A673 (cell line): ENCODE measurements at regions not wholly inside any gene's neighbourhood (a gene's known extent, or its start where the extent isn't known, plus 50 kb on each side); places are given as distances from the start of the nearest gene placed in this dataset.

Experiments used
- BruUV-seq: library from RNA; stranded (reverse); fragments of 400-500 nt; replicated peaks from 2 replicates; lab custom pipeline; 2021; lab: Mats Ljungman, UMichigan
- CTCF ChIA-PET: fragments of 300-600 bp; sonication (Branson Sonifier 250); formaldehyde crosslinking; loops from one replicate; lab custom pipeline; 2022; ENCODE audit warnings: antibody characterized with exemption; lab: Charles Lee
- POLR2A ChIA-PET: fragments of 300-600 bp; sonication (Branson Sonifier 250); formaldehyde crosslinking; loops from one replicate; lab custom pipeline; 2022; ENCODE audit warnings: antibody characterized with exemption; ENCODE audit not compliant: low non-redundant PET; lab: Charles Lee
- DNase-seq: peaks from one replicate; pipeline ENCODE4 v3.0.0-alpha.2; 2015; ENCODE audit warnings: low spot score
- H3K27ac ChIP-seq: fragments of 200-600 bp; sonication (generic); 2 replicates; pipeline ENCODE4 v1.5.1; 2016; ENCODE audit warnings: mixed run types, low read depth, mild to moderate bottlenecking, mixed read lengths, antibody characterized with exemption, low read length; ENCODE audit not compliant: poor library complexity, severe bottlenecking
- H3K27me3 ChIP-seq: fragments of 200-600 bp; sonication (generic); replicated peaks from 2 replicates; pipeline ENCODE4 v1.6.1; 2017; ENCODE audit warnings: mixed run types, low read depth, mild to moderate bottlenecking, mixed read lengths, antibody characterized with exemption, low read length; ENCODE audit not compliant: insufficient read depth, poor library complexity
- H3K36me3 ChIP-seq: fragments of 200-600 bp; sonication (generic); 2 replicates; pipeline ENCODE4 v1.6.1; 2016; ENCODE audit warnings: mixed run types, mild to moderate bottlenecking, mixed read lengths, antibody characterized with exemption, low read length; ENCODE audit not compliant: insufficient read depth, poor library complexity, severe bottlenecking
- H3K4me1 ChIP-seq: fragments of 200-600 bp; sonication (generic); 2 replicates; pipeline ENCODE4 v1.6.1; 2017; ENCODE audit warnings: mixed run types, mild to moderate bottlenecking, mixed read lengths, antibody characterized with exemption, low read length; ENCODE audit not compliant: insufficient read depth, poor library complexity, severe bottlenecking
- H3K4me3 ChIP-seq: fragments of 200-600 bp; sonication (generic); 2 replicates; pipeline ENCODE4 v1.5.1; 2016; ENCODE audit warnings: low read depth, mixed run types, mild to moderate bottlenecking, mixed read lengths, low read length; ENCODE audit not compliant: poor library complexity, severe bottlenecking
- H3K9me3 ChIP-seq: fragments of 200-600 bp; sonication (generic); 2 replicates; pipeline ENCODE4 v1.6.1; 2016; ENCODE audit warnings: mixed run types, low read depth, mild to moderate bottlenecking, mixed read lengths, antibody characterized with exemption, low read length; ENCODE audit not compliant: poor library complexity, severe bottlenecking
- EZH2 ChIP-seq: fragments of 200-600 bp; sonication (generic); IDR thresholded peaks from 2 replicates; pipeline ENCODE4 v1.6.1; 2017; ENCODE audit warnings: borderline replicate concordance, low read depth, mild to moderate bottlenecking, mixed read lengths, antibody characterized with exemption, low read length; ENCODE audit not compliant: poor library complexity, severe bottlenecking
- intact Hi-C: fragments of 100-400 bp; cut with micrococcal nuclease; formaldehyde crosslinking; loops from one replicate; pipeline ENCODE4 v1.10.0; 2022; ENCODE audit not compliant: unreplicated experiment
- TF ChIP-seq, protein P1 (sequence below): fragments of 300-800, 200-600 bp; sonication (generic); conservative IDR thresholded peaks from 2 replicates; pipeline ENCODE4 v1.5.1; 2017; ENCODE audit warnings: low read depth, mild to moderate bottlenecking, antibody characterized with exemption, low read length, moderate library complexity, mixed read lengths

DNA sequence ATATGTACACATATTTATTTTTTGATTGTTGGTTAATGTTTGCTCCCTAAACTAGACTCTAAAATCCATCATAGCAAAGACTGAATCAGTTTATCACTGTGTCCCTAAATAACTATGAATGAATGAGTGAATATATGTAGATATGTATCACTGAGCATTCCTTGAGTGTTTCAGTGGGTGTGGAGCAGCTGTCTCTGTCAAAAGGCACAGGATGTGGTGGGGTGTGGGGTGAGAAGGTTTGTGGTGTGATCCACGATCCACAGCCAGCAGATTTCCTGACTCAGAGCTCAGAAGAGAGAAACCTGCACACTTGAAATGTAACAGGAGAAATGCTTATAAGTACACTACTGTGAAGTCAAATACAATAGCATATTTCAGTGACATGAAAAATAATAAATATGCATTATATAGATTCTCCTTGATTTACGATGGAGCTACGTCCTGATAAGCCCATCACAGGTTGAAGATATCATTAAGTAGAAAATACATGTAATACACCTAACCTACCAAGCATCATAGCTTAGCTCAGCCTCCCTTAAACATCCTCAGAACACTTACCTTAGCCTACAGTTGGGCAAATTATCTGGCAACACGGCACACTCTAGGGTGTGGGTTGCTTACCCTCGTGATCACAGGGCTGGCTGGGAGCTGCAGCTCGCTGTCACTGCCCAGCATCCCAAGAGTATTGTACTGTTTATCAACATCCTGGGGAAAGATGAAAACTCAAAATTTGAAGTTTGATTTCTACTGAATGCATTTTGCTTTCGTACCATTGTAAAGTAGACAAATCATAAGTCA, 287.0 kb downstream of the GAS1 start:
- no peak overlapping the region for H3K4me3 ChIP-seq
- no peaks in the 10 kb centered on the region for H3K27me3 ChIP-seq
- DNase-seq, result no peak
- TF ChIP-seq, protein P1, sequence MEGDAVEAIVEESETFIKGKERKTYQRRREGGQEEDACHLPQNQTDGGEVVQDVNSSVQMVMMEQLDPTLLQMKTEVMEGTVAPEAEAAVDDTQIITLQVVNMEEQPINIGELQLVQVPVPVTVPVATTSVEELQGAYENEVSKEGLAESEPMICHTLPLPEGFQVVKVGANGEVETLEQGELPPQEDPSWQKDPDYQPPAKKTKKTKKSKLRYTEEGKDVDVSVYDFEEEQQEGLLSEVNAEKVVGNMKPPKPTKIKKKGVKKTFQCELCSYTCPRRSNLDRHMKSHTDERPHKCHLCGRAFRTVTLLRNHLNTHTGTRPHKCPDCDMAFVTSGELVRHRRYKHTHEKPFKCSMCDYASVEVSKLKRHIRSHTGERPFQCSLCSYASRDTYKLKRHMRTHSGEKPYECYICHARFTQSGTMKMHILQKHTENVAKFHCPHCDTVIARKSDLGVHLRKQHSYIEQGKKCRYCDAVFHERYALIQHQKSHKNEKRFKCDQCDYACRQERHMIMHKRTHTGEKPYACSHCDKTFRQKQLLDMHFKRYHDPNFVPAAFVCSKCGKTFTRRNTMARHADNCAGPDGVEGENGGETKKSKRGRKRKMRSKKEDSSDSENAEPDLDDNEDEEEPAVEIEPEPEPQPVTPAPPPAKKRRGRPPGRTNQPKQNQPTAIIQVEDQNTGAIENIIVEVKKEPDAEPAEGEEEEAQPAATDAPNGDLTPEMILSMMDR, result no peak
- no peak for TF ChIP-seq EZH2
- ChIA-PET POLR2A (no interaction called here), CTCF (no interaction called here)
- H3K4me1 ChIP-seq, result no peaks in the 10 kb centered on the region
- intact Hi-C loops, result no loop called here
- H3K9me3 ChIP-seq, result no peaks in the 10 kb centered on the region
- no peaks in the 10 kb centered on the region for H3K36me3 ChIP-seq
- no TSS peak for BruUV-seq
- H3K27ac ChIP-seq, result no peak overlapping the region

DNA sequence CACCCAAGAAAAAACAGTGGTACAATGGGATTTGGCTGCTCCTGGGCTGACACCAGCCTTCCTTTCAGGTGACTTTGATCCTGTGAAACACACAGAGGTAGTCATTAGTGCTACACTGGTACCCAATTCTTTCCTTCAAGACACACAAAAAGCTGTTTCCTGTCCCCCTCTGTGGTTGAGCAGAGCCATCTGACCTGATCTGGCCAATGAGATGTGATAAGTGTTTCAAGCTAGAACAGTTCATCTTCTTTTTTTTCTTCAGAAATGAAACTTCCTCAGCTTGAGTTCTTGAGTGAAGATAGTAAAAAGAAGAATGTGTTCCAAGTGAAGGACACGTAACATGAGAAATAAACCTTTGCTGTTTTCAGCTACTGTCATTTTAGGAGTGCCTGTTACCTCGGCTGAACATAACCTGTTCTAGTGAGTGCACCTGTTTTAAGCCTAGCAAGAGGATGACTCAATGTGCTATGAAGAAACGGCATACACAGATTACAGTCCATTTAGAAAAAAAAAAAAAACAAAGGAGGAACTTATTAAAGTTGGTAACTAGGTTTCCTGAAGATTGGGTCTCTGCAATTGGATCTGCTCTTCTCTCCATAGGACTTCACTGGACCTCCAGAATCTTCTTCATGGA, 287.8 kb downstream of the GAS1 start:
- CTCF ChIA-PET, result no interaction called here
- no peaks in the 10 kb centered on the region for H3K36me3 ChIP-seq
- no TSS peak for BruUV-seq
- no peak for TF ChIP-seq EZH2
- TF ChIP-seq, protein P1, result no peak
- POLR2A ChIA-PET, result no interaction called here
- no peaks in the 10 kb centered on the region for H3K4me1 ChIP-seq
- no peaks in the 10 kb centered on the region for H3K27me3 ChIP-seq
- no peak overlapping the region for H3K27ac ChIP-seq
- H3K9me3 ChIP-seq, result peaks cover 2% of the 10 kb centered on the region
- H3K4me3 ChIP-seq, result no peak overlapping the region
- intact Hi-C loops, result no loop called here
- DNase-seq, result no peak

DNA sequence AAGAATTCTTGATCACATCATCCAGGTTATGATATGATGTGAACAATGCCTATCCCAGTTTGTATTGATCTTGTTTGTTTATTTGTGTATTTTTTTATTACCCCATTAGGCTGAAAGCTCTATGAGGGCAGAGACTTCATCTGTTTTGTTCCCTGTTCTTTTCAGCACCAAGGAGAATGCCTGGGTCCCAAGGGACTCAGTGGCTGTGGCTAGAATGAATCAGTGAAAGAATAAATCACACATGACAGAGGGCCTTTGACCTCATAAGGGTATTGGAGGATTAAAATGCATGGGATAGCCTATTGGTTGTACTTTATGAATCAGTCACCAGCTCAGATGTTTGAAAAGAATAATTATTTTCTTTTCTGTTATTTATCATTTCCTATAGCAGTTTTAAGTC, 292.2 kb downstream of the GAS1 start:
- ChIA-PET POLR2A (no interaction called here), CTCF (no interaction called here)
- intact Hi-C loops, result no loop called here
- TF ChIP-seq EZH2, result no peak
- Histone ChIP-seq H3K4me3 (no peak overlapping the region), H3K9me3 (peaks cover 9% of the 10 kb centered on the region), H3K36me3 (no peaks in the 10 kb centered on the region), H3K27ac (peak overlapping the region; percentile 0), H3K27me3 (no peaks in the 10 kb centered on the region), H3K4me1 (peaks cover 29% of the 10 kb centered on the region)
- BruUV-seq, result no TSS peak
- peak; percentile 52 for DNase-seq
